ENCODE measurements at regions not wholly inside any gene's neighbourhood (a gene's known extent, or its start where the extent isn't known, plus 50 kb on each side); places are given as distances from the start of the nearest gene placed in this dataset.
"Not testable (repeated sequence)": the region's sequence is repeated elsewhere in the genome, so short reads cannot be mapped to it uniquely, and the experiment has no call there.

- Mint-ChIP-seq H3K27ac (no peak overlapping the region), H3K4me1 (no peaks in the 10 kb centered on the region), H3K4me3 (no peak overlapping the region), H3K36me3 (ENCODE audit: low read depth) (no peaks in the 10 kb centered on the region), H3K27me3 (no peaks in the 10 kb centered on the region), H3K9me3 (peaks cover 5% of the 10 kb centered on the region)
- DNase-seq: no peak
- POLR2A ChIA-PET: no interaction called here
- CTCF ChIA-PET: no interaction called here
Measured at GRCh38 chr10:52368725-52369124, 54.6 kb downstream of the DKK1 start.

GRCh38 chr10:52374207-52374606 lies 60.1 kb downstream of the DKK1 start:
- H3K27ac Mint-ChIP-seq; H3K27me3 Mint-ChIP-seq; H3K9me3 Mint-ChIP-seq; H3K36me3 Mint-ChIP-seq (ENCODE audit: low read depth); H3K4me3 Mint-ChIP-seq; DNase-seq; H3K4me1 Mint-ChIP-seq; POLR2A ChIA-PET; CTCF ChIA-PET: not testable (repeated sequence)

- no peaks in the 10 kb centered on the region for H3K9me3 Mint-ChIP-seq
- no peak overlapping the region for H3K4me3 Mint-ChIP-seq
- no peak for DNase-seq
- H3K36me3 Mint-ChIP-seq (ENCODE audit: low read depth): no peaks in the 10 kb centered on the region
- CTCF ChIA-PET: no interaction called here
- POLR2A ChIA-PET: no interaction called here
- H3K27ac Mint-ChIP-seq: no peak overlapping the region
- H3K4me1 Mint-ChIP-seq: no peaks in the 10 kb centered on the region
- H3K27me3 Mint-ChIP-seq: no peaks in the 10 kb centered on the region
Measured at GRCh38 chr10:52376694-52377354, 62.7 kb downstream of the DKK1 start.

- CTCF ChIA-PET: no interaction called here
- no peak overlapping the region for H3K4me3 Mint-ChIP-seq
- DNase-seq: no peak
- H3K9me3 Mint-ChIP-seq: no peaks in the 10 kb centered on the region
- H3K27ac Mint-ChIP-seq: no peak overlapping the region
- no peaks in the 10 kb centered on the region for H3K36me3 Mint-ChIP-seq (ENCODE audit: low read depth)
- no peaks in the 10 kb centered on the region for H3K4me1 Mint-ChIP-seq
- H3K27me3 Mint-ChIP-seq: no peaks in the 10 kb centered on the region
- POLR2A ChIA-PET: no interaction called here
Measured at GRCh38 chr10:52378124-52378523, 64.0 kb downstream of the DKK1 start.

GRCh38 chr10:52379287-52379686 lies 65.2 kb downstream of the DKK1 start:
- ChIA-PET CTCF (no interaction called here), POLR2A (no interaction called here)
- H3K27me3 Mint-ChIP-seq: no peaks in the 10 kb centered on the region
- H3K27ac Mint-ChIP-seq: no peak overlapping the region
- no peaks in the 10 kb centered on the region for H3K4me1 Mint-ChIP-seq
- H3K36me3 Mint-ChIP-seq (ENCODE audit: low read depth): no peaks in the 10 kb centered on the region
- no peak overlapping the region for H3K4me3 Mint-ChIP-seq
- DNase-seq: no peak
- no peaks in the 10 kb centered on the region for H3K9me3 Mint-ChIP-seq

GRCh38 chr10:52383088-52383487 lies 69.0 kb downstream of the DKK1 start:
- Mint-ChIP-seq H3K36me3 (ENCODE audit: low read depth) (no peaks in the 10 kb centered on the region), H3K27me3 (no peaks in the 10 kb centered on the region), H3K4me3 (no peak overlapping the region), H3K4me1 (no peaks in the 10 kb centered on the region), H3K27ac (no peak overlapping the region), H3K9me3 (no peaks in the 10 kb centered on the region)
- ChIA-PET POLR2A (no interaction called here), CTCF (interaction anchor here (0.7 kb wide), 1 partner anchor 28 kb away, joined by 5 read pairs; no protein-coding TSS in a partner anchor)
- no peak for DNase-seq

GRCh38 chr10:52387744-52388143 lies 73.7 kb downstream of the DKK1 start:
- H3K27me3 Mint-ChIP-seq: no peaks in the 10 kb centered on the region
- no peaks in the 10 kb centered on the region for H3K36me3 Mint-ChIP-seq (ENCODE audit: low read depth)
- no peak for DNase-seq
- no peak overlapping the region for H3K4me3 Mint-ChIP-seq
- no peaks in the 10 kb centered on the region for H3K9me3 Mint-ChIP-seq
- ChIA-PET POLR2A (no interaction called here), CTCF (no interaction called here)
- H3K27ac Mint-ChIP-seq: no peak overlapping the region
- H3K4me1 Mint-ChIP-seq: no peaks in the 10 kb centered on the region

GRCh38 chr10:52390388-52390787 lies 76.3 kb downstream of the DKK1 start:
- ChIA-PET CTCF (no interaction called here), POLR2A (no interaction called here)
- no peaks in the 10 kb centered on the region for H3K9me3 Mint-ChIP-seq
- no peaks in the 10 kb centered on the region for H3K36me3 Mint-ChIP-seq (ENCODE audit: low read depth)
- no peaks in the 10 kb centered on the region for H3K4me1 Mint-ChIP-seq
- DNase-seq: no peak
- H3K4me3 Mint-ChIP-seq: no peak overlapping the region
- H3K27me3 Mint-ChIP-seq: no peaks in the 10 kb centered on the region
- H3K27ac Mint-ChIP-seq: no peak overlapping the region

GRCh38 chr10:52391927-52392602 lies 78.0 kb downstream of the DKK1 start:
- no peak overlapping the region for H3K4me3 Mint-ChIP-seq
- H3K9me3 Mint-ChIP-seq: no peaks in the 10 kb centered on the region
- POLR2A ChIA-PET: no interaction called here
- H3K27me3 Mint-ChIP-seq: no peaks in the 10 kb centered on the region
- no peak overlapping the region for H3K27ac Mint-ChIP-seq
- no peaks in the 10 kb centered on the region for H3K36me3 Mint-ChIP-seq (ENCODE audit: low read depth)
- H3K4me1 Mint-ChIP-seq: no peaks in the 10 kb centered on the region
- CTCF ChIA-PET: no interaction called here
- DNase-seq: no peak

- POLR2A ChIA-PET: no interaction called here
- DNase-seq: no peak
- Mint-ChIP-seq H3K36me3 (ENCODE audit: low read depth) (no peaks in the 10 kb centered on the region), H3K4me1 (no peaks in the 10 kb centered on the region), H3K4me3 (no peak overlapping the region), H3K9me3 (peaks cover 3% of the 10 kb centered on the region), H3K27me3 (no peaks in the 10 kb centered on the region), H3K27ac (no peak overlapping the region)
- CTCF ChIA-PET: no interaction called here
Measured at GRCh38 chr10:52394246-52394645, 80.2 kb downstream of the DKK1 start.

- CTCF ChIA-PET: no interaction called here
- no peak overlapping the region for H3K27ac Mint-ChIP-seq
- H3K4me3 Mint-ChIP-seq: no peak overlapping the region
- POLR2A ChIA-PET: no interaction called here
- no peaks in the 10 kb centered on the region for H3K27me3 Mint-ChIP-seq
- DNase-seq: no peak
- no peaks in the 10 kb centered on the region for H3K36me3 Mint-ChIP-seq (ENCODE audit: low read depth)
- no peaks in the 10 kb centered on the region for H3K4me1 Mint-ChIP-seq
- H3K9me3 Mint-ChIP-seq: peaks cover 3% of the 10 kb centered on the region
Measured at GRCh38 chr10:52400562-52400961, 86.5 kb downstream of the DKK1 start.

GRCh38 chr10:52403801-52404200 lies 89.7 kb downstream of the DKK1 start:
- H3K4me3 Mint-ChIP-seq; H3K36me3 Mint-ChIP-seq (ENCODE audit: low read depth); POLR2A ChIA-PET; H3K9me3 Mint-ChIP-seq; H3K4me1 Mint-ChIP-seq; DNase-seq; H3K27ac Mint-ChIP-seq; CTCF ChIA-PET; H3K27me3 Mint-ChIP-seq: not testable (repeated sequence)

- no peak for DNase-seq
- ChIA-PET POLR2A (no interaction called here), CTCF (no interaction called here)
- no peaks in the 10 kb centered on the region for H3K4me1 Mint-ChIP-seq
- no peak overlapping the region for H3K27ac Mint-ChIP-seq
- no peak overlapping the region for H3K4me3 Mint-ChIP-seq
- H3K27me3 Mint-ChIP-seq: no peaks in the 10 kb centered on the region
- peaks cover 6% of the 10 kb centered on the region for H3K9me3 Mint-ChIP-seq
- no peaks in the 10 kb centered on the region for H3K36me3 Mint-ChIP-seq (ENCODE audit: low read depth)
Measured at GRCh38 chr10:52409195-52409594, 95.1 kb downstream of the DKK1 start.

- DNase-seq: no peak
- Mint-ChIP-seq H3K36me3 (ENCODE audit: low read depth) (no peaks in the 10 kb centered on the region), H3K9me3 (peaks cover 6% of the 10 kb centered on the region), H3K27me3 (no peaks in the 10 kb centered on the region), H3K4me1 (no peaks in the 10 kb centered on the region), H3K27ac (no peak overlapping the region), H3K4me3 (no peak overlapping the region)
- ChIA-PET CTCF (no interaction called here), POLR2A (no interaction called here)
Measured at GRCh38 chr10:52409928-52410327, 95.8 kb downstream of the DKK1 start.
